K562 (cell line): ENCODE measurements at regions not wholly inside any gene's neighbourhood (a gene's known extent, or its start where the extent isn't known, plus 50 kb on each side); places are given as distances from the start of the nearest gene placed in this dataset.

Experiments
- NRF1 ChIP-seq, 2 experiments: fragments of 450-650 bp; IDR thresholded peaks in 1 of 2; conservative IDR thresholded peaks in 1 of 2; 2 replicates each; pipeline ENCODE4 v1.6.1; 2014; ENCODE audit warnings: mild to moderate bottlenecking in 2 of 2
- POLR2A ChIP-seq: fragments of 450-650 bp; conservative IDR thresholded peaks from 2 replicates; pipeline ENCODE4 v1.6.1; 2016
- RFX1 ChIP-seq: fragments of 450-650 bp; IDR thresholded peaks from 2 replicates; pipeline ENCODE4 v1.6.1; 2016; ENCODE audit warnings: mild to moderate bottlenecking, moderate library complexity
- ZFP91 ChIP-seq: sonication (generic); formaldehyde crosslinking; IDR thresholded peaks from 2 replicates; pipeline ENCODE4 v1.8.0; 2022; ENCODE audit warnings: mild to moderate bottlenecking, missing genetic modification reagents
- TF ChIP-seq, protein P1 (sequence below): fragments of 450-650 bp; IDR thresholded peaks from 2 replicates; pipeline ENCODE4 v1.6.1; 2016; ENCODE audit warnings: mild to moderate bottlenecking, moderate library complexity
- TF ChIP-seq, protein P2 (sequence below): fragments of 450-650 bp; IDR thresholded peaks from 2 replicates; pipeline ENCODE4 v1.6.1; 2016; ENCODE audit warnings: antibody characterized with exemption

DNA sequence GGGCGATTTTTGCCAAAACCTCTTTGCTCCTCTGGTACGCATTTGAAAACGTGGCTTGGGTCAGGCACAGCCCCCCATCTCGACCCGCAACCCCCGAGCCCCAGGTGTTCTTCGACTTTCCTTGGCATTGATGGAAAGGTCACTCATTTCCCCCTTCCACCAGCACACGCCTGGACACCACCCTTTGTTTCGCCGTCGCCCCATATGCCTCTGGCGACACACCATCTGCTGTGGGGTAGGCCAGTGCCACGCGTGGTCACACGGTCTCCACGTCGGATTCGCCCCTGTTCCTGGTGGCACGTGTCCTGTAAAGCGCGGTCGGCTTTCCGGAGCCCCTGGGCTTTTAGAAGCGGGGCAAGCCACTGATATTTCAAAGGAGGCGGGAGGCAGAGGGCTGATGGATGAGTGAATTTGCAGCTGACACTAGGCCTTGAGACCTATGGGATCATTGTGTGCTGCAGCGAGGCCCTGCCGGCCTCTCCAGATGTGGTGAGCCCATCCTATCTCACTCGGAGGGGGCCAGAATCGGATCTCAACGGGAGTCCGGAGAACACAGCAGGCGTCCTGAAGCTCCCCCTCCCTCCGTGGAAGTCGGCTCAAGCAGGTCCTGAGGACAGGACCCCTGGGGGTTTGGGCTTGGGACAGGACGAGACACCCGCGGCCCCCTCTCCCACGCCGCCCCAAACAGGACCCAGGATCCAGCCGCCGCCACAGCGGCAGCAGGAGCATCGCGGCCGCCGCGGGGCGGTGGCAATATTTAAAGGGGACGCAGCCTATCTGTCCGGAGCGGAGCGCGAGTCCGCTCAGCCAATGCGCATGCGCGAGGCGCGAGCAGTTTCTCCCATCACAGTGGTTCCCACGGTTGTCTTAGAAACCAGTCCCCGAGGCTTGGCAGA lies 100.0 kb upstream of the FOXD4L5 start (continued):
- TF ChIP-seq, protein P1, sequence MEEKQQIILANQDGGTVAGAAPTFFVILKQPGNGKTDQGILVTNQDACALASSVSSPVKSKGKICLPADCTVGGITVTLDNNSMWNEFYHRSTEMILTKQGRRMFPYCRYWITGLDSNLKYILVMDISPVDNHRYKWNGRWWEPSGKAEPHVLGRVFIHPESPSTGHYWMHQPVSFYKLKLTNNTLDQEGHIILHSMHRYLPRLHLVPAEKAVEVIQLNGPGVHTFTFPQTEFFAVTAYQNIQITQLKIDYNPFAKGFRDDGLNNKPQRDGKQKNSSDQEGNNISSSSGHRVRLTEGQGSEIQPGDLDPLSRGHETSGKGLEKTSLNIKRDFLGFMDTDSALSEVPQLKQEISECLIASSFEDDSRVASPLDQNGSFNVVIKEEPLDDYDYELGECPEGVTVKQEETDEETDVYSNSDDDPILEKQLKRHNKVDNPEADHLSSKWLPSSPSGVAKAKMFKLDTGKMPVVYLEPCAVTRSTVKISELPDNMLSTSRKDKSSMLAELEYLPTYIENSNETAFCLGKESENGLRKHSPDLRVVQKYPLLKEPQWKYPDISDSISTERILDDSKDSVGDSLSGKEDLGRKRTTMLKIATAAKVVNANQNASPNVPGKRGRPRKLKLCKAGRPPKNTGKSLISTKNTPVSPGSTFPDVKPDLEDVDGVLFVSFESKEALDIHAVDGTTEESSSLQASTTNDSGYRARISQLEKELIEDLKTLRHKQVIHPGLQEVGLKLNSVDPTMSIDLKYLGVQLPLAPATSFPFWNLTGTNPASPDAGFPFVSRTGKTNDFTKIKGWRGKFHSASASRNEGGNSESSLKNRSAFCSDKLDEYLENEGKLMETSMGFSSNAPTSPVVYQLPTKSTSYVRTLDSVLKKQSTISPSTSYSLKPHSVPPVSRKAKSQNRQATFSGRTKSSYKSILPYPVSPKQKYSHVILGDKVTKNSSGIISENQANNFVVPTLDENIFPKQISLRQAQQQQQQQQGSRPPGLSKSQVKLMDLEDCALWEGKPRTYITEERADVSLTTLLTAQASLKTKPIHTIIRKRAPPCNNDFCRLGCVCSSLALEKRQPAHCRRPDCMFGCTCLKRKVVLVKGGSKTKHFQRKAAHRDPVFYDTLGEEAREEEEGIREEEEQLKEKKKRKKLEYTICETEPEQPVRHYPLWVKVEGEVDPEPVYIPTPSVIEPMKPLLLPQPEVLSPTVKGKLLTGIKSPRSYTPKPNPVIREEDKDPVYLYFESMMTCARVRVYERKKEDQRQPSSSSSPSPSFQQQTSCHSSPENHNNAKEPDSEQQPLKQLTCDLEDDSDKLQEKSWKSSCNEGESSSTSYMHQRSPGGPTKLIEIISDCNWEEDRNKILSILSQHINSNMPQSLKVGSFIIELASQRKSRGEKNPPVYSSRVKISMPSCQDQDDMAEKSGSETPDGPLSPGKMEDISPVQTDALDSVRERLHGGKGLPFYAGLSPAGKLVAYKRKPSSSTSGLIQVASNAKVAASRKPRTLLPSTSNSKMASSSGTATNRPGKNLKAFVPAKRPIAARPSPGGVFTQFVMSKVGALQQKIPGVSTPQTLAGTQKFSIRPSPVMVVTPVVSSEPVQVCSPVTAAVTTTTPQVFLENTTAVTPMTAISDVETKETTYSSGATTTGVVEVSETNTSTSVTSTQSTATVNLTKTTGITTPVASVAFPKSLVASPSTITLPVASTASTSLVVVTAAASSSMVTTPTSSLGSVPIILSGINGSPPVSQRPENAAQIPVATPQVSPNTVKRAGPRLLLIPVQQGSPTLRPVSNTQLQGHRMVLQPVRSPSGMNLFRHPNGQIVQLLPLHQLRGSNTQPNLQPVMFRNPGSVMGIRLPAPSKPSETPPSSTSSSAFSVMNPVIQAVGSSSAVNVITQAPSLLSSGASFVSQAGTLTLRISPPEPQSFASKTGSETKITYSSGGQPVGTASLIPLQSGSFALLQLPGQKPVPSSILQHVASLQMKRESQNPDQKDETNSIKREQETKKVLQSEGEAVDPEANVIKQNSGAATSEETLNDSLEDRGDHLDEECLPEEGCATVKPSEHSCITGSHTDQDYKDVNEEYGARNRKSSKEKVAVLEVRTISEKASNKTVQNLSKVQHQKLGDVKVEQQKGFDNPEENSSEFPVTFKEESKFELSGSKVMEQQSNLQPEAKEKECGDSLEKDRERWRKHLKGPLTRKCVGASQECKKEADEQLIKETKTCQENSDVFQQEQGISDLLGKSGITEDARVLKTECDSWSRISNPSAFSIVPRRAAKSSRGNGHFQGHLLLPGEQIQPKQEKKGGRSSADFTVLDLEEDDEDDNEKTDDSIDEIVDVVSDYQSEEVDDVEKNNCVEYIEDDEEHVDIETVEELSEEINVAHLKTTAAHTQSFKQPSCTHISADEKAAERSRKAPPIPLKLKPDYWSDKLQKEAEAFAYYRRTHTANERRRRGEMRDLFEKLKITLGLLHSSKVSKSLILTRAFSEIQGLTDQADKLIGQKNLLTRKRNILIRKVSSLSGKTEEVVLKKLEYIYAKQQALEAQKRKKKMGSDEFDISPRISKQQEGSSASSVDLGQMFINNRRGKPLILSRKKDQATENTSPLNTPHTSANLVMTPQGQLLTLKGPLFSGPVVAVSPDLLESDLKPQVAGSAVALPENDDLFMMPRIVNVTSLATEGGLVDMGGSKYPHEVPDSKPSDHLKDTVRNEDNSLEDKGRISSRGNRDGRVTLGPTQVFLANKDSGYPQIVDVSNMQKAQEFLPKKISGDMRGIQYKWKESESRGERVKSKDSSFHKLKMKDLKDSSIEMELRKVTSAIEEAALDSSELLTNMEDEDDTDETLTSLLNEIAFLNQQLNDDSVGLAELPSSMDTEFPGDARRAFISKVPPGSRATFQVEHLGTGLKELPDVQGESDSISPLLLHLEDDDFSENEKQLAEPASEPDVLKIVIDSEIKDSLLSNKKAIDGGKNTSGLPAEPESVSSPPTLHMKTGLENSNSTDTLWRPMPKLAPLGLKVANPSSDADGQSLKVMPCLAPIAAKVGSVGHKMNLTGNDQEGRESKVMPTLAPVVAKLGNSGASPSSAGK = peak; percentile 62
- TF ChIP-seq POLR2A (0 out of 2 replicates have a peak, but pooled peaks have one; percentile 8), ZFP91 (CRISPR knock-in tag) (peak; percentile 94), RFX1 (peak; percentile 78), NRF1 (conservative IDR thresholded peaks at IDR 0.05 in 1 of 2, IDR thresholded peaks at IDR 0.05 in 1 of 2) (peak; percentile 96)
- TF ChIP-seq, protein P2, sequence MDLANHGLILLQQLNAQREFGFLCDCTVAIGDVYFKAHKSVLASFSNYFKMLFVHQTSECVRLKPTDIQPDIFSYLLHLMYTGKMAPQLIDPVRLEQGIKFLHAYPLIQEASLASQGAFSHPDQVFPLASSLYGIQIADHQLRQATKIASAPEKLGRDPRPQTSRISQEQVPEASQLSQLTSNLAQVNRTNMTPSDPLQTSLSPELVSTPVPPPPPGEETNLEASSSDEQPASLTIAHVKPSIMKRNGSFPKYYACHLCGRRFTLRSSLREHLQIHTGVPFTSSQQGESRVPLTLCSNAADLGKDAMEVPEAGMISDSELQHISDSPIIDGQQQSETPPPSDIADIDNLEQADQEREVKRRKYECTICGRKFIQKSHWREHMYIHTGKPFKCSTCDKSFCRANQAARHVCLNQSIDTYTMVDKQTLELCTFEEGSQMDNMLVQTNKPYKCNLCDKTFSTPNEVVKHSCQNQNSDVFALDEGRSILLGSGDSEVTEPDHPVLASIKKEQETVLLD = peak; percentile 93
- TF ChIP-seq, all 486 proteins: peak for 13; not testable (repeated sequence) for 473
